Sciatic nerve (tissue), 2 donors: ENCODE measurements at regions not wholly inside any gene's neighbourhood (a gene's known extent, or its start where the extent isn't known, plus 50 kb on each side); places are given as distances from the start of the nearest gene placed in this dataset.

Experiments used
- ATAC-seq: fragments of 200-7000 bp; cut with Tn5 transposase; one replicate; pipeline ENCODE4 v1.9.1; 2020; ENCODE audit warnings: mild to moderate bottlenecking, moderate library complexity
- DNase-seq: peaks from one replicate; pipeline ENCODE4 v3.0.0-alpha.2; 2020; ENCODE audit warnings: low spot score
- intact Hi-C: fragments of 100-400 bp; cut with DNase I; formaldehyde crosslinking; loops from one replicate; pipeline ENCODE4 v1.14.2; 2022
- donor health status: DM: no; HTN: no; CAD: no.
- donor health status: DM: no; HTN: no; CAD: no.

GRCh38 chr7:85516675-85517074 lies 329.8 kb upstream of the SEMA3D start:
- intact Hi-C loops: no loop called here
- ATAC-seq (no peak), DNase-seq (no peak)

GRCh38 chr7:85512790-85513189 lies 325.9 kb upstream of the SEMA3D start:
- ATAC-seq (no peak), DNase-seq (no peak)
- intact Hi-C loops: no loop called here

GRCh38 chr7:85510287-85510686 lies 323.4 kb upstream of the SEMA3D start:
- intact Hi-C loops: no loop called here
- DNase-seq: no peak
- no peak for ATAC-seq

- DNase-seq: no peak
- ATAC-seq: no peak
- intact Hi-C loops: no loop called here
Measured at GRCh38 chr7:85509476-85509875, 322.6 kb upstream of the SEMA3D start.

- DNase-seq (no peak), ATAC-seq (no peak)
- intact Hi-C loops: no loop called here
Measured at GRCh38 chr7:85508642-85509410, 322.0 kb upstream of the SEMA3D start.

- intact Hi-C loops: no loop called here
- ATAC-seq: no peak
- DNase-seq: no peak
Measured at GRCh38 chr7:85498031-85498430, 311.2 kb upstream of the SEMA3D start.

- ATAC-seq: no peak
- intact Hi-C loops: no loop called here
- DNase-seq: no peak
Measured at GRCh38 chr7:85489498-85489897, 302.6 kb upstream of the SEMA3D start.

GRCh38 chr7:85488406-85488805 lies 301.6 kb upstream of the SEMA3D start:
- ATAC-seq (no peak), DNase-seq (no peak)
- intact Hi-C loops: no loop called here

- intact Hi-C loops: no loop called here
- ATAC-seq (peak; percentile 39), DNase-seq (no peak)
Measured at GRCh38 chr7:85483177-85483576, 296.3 kb upstream of the SEMA3D start.

- no peak for DNase-seq
- intact Hi-C loops: no loop called here
- ATAC-seq: no peak
Measured at GRCh38 chr7:85480666-85481065, 293.8 kb upstream of the SEMA3D start.

- no peak for DNase-seq
- intact Hi-C loops: no loop called here
- ATAC-seq: no peak
Measured at GRCh38 chr7:85479918-85480643, 293.2 kb upstream of the SEMA3D start.

GRCh38 chr7:85478530-85478929 lies 291.7 kb upstream of the SEMA3D start:
- intact Hi-C loops: no loop called here
- ATAC-seq (no peak), DNase-seq (no peak)

- no peak for ATAC-seq
- intact Hi-C loops: no loop called here
- DNase-seq: no peak
Measured at GRCh38 chr7:85475476-85475875, 288.6 kb upstream of the SEMA3D start.

GRCh38 chr7:85475071-85475470 lies 288.2 kb upstream of the SEMA3D start:
- DNase-seq (no peak), ATAC-seq (no peak)
- intact Hi-C loops: no loop called here

GRCh38 chr7:85474234-85474633 lies 287.4 kb upstream of the SEMA3D start:
- intact Hi-C loops: no loop called here
- ATAC-seq: no peak

GRCh38 chr7:85471740-85472139 lies 284.9 kb upstream of the SEMA3D start:
- intact Hi-C loops: no loop called here

More at GRCh38 chr7:85474234-85474633, 287.4 kb upstream of the SEMA3D start:
- DNase-seq: no peak

GRCh38 chr7:85471307-85471706 lies 284.5 kb upstream of the SEMA3D start:
- DNase-seq (no peak), ATAC-seq (no peak)
- intact Hi-C loops: no loop called here

More at GRCh38 chr7:85471740-85472139, 284.9 kb upstream of the SEMA3D start:
- DNase-seq: no peak
- ATAC-seq: no peak

GRCh38 chr7:85469446-85470010 lies 282.7 kb upstream of the SEMA3D start:
- intact Hi-C loops: no loop called here
- no peak for DNase-seq
- ATAC-seq: no peak

- DNase-seq (no peak), ATAC-seq (no peak)
- intact Hi-C loops: no loop called here
Measured at GRCh38 chr7:85464042-85464651, 277.3 kb upstream of the SEMA3D start.

GRCh38 chr7:85462671-85463070 lies 275.8 kb upstream of the SEMA3D start:
- intact Hi-C loops: no loop called here
- ATAC-seq (no peak), DNase-seq (no peak)
